ENCODE measurements at regions not wholly inside any gene's neighbourhood (a gene's known extent, or its start where the extent isn't known, plus 50 kb on each side); places are given as distances from the start of the nearest gene placed in this dataset.

GRCh38 chr7:25706764-25707163 lies 445.2 kb upstream of the NFE2L3 start:
- no peak for DNase-seq (ENCODE audit: low read depth, low spot score)
- no peak overlapping the region for H3K4me3 ChIP-seq (ENCODE audit: low read length)

GRCh38 chr7:25707768-25708620 lies 444.0 kb upstream of the NFE2L3 start:
- no peak for DNase-seq (ENCODE audit: low read depth, low spot score)
- H3K4me3 ChIP-seq (ENCODE audit: low read length) = no peak overlapping the region

GRCh38 chr7:25710959-25711358 lies 441.0 kb upstream of the NFE2L3 start:
- DNase-seq (ENCODE audit: low read depth, low spot score) = no peak
- no peak overlapping the region for H3K4me3 ChIP-seq (ENCODE audit: low read length)

- no peak for DNase-seq (ENCODE audit: low read depth, low spot score)
- no peak overlapping the region for H3K4me3 ChIP-seq (ENCODE audit: low read length)
Observed at GRCh38 chr7:25711940-25712339, 440.1 kb upstream of the NFE2L3 start.

- no peak for DNase-seq (ENCODE audit: low read depth, low spot score)
Observed at GRCh38 chr7:25712500-25712899, 439.5 kb upstream of the NFE2L3 start.

GRCh38 chr7:25714013-25714412 lies 438.0 kb upstream of the NFE2L3 start:
- no peak overlapping the region for H3K4me3 ChIP-seq (ENCODE audit: low read length)
- no peak for DNase-seq (ENCODE audit: low read depth, low spot score)

More at GRCh38 chr7:25712500-25712899, 439.5 kb upstream of the NFE2L3 start:
- H3K4me3 ChIP-seq (ENCODE audit: low read length) = no peak overlapping the region

- no peak for DNase-seq (ENCODE audit: low read depth, low spot score)
- no peak overlapping the region for H3K4me3 ChIP-seq (ENCODE audit: low read length)
Observed at GRCh38 chr7:25716421-25716820, 435.6 kb upstream of the NFE2L3 start.

GRCh38 chr7:25718596-25718995 lies 433.4 kb upstream of the NFE2L3 start:
- no peak for DNase-seq (ENCODE audit: low read depth, low spot score)
- H3K4me3 ChIP-seq (ENCODE audit: low read length) = no peak overlapping the region

- no peak for DNase-seq (ENCODE audit: low read depth, low spot score)
- no peak overlapping the region for H3K4me3 ChIP-seq (ENCODE audit: low read length)
Observed at GRCh38 chr7:25719190-25719896, 432.7 kb upstream of the NFE2L3 start.

- no peak for DNase-seq (ENCODE audit: low read depth, low spot score)
- no peak overlapping the region for H3K4me3 ChIP-seq (ENCODE audit: low read length)
Observed at GRCh38 chr7:25720427-25720826, 431.6 kb upstream of the NFE2L3 start.

- no peak for DNase-seq (ENCODE audit: low read depth, low spot score)
- H3K4me3 ChIP-seq (ENCODE audit: low read length) = no peak overlapping the region
Observed at GRCh38 chr7:25722856-25723255, 429.1 kb upstream of the NFE2L3 start.

GRCh38 chr7:25725451-25725850 lies 426.5 kb upstream of the NFE2L3 start:
- DNase-seq (ENCODE audit: low read depth, low spot score) = no peak
- H3K4me3 ChIP-seq (ENCODE audit: low read length) = no peak overlapping the region

GRCh38 chr7:25726170-25726780 lies 425.7 kb upstream of the NFE2L3 start:
- no peak overlapping the region for H3K4me3 ChIP-seq (ENCODE audit: low read length)
- DNase-seq (ENCODE audit: low read depth, low spot score) = no peak

GRCh38 chr7:25726781-25727311 lies 425.2 kb upstream of the NFE2L3 start:
- no peak for DNase-seq (ENCODE audit: low read depth, low spot score)
- no peak overlapping the region for H3K4me3 ChIP-seq (ENCODE audit: low read length)

- H3K4me3 ChIP-seq (ENCODE audit: low read length) = no peak overlapping the region
- DNase-seq (ENCODE audit: low read depth, low spot score) = no peak
Observed at GRCh38 chr7:25727446-25727845, 424.6 kb upstream of the NFE2L3 start.

GRCh38 chr7:25727876-25728275 lies 424.1 kb upstream of the NFE2L3 start:
- no peak for DNase-seq (ENCODE audit: low read depth, low spot score)
- no peak overlapping the region for H3K4me3 ChIP-seq (ENCODE audit: low read length)

GRCh38 chr7:25731068-25731845 lies 420.7 kb upstream of the NFE2L3 start:
- DNase-seq (ENCODE audit: low read depth, low spot score) = no peak
- no peak overlapping the region for H3K4me3 ChIP-seq (ENCODE audit: low read length)

GRCh38 chr7:25731846-25732245 lies 420.2 kb upstream of the NFE2L3 start:
- DNase-seq (ENCODE audit: low read depth, low spot score) = no peak
- H3K4me3 ChIP-seq (ENCODE audit: low read length) = no peak overlapping the region

- no peak overlapping the region for H3K4me3 ChIP-seq (ENCODE audit: low read length)
- no peak for DNase-seq (ENCODE audit: low read depth, low spot score)
Observed at GRCh38 chr7:25732766-25733217, 419.2 kb upstream of the NFE2L3 start.
